Ectodermal cell (in vitro differentiated cells): ENCODE measurements at regions not wholly inside any gene's neighbourhood (a gene's known extent, or its start where the extent isn't known, plus 50 kb on each side); places are given as distances from the start of the nearest gene placed in this dataset.

Source experiments
- H3K27ac ChIP-seq: 2 replicates; pipeline ENCODE4 v1.7.0; 2013; ENCODE audit warnings: mild to moderate bottlenecking, low read depth, low read length; ENCODE audit not compliant: insufficient read depth, poor library complexity, severe bottlenecking
- H3K27me3 ChIP-seq: 2 replicates; pipeline ENCODE4 v1.7.0; 2013; ENCODE audit warnings: mild to moderate bottlenecking, low read length; ENCODE audit not compliant: insufficient read depth, control insufficient read depth, poor library complexity, severe bottlenecking
- H3K36me3 ChIP-seq: one replicate; pipeline ENCODE4 v1.7.0; 2013; ENCODE audit warnings: low read length; ENCODE audit not compliant: control insufficient read depth, insufficient read depth
- H3K4me1 ChIP-seq: one replicate; pipeline ENCODE4 v1.7.0; 2013; ENCODE audit warnings: low read length; ENCODE audit not compliant: control insufficient read depth, insufficient read depth
- H3K4me3 ChIP-seq: 2 replicates; pipeline ENCODE4 v1.7.0; 2013; ENCODE audit warnings: low read depth, low read length, control low read depth; ENCODE audit not compliant: insufficient read depth
- H3K9me3 ChIP-seq: 2 replicates; pipeline ENCODE4 v1.7.0; 2013; ENCODE audit warnings: mild to moderate bottlenecking, low read length, moderate library complexity; ENCODE audit not compliant: control insufficient read depth
- WGBS, 2 experiments: methylation state at CpG; one replicate each; pipeline ENCODE4 v1.1.7; 2013; ENCODE audit warnings: missing lambda C conversion rate in 2 of 2; 5-methylcytosine and 5-hydroxymethylcytosine counted together

DNA sequence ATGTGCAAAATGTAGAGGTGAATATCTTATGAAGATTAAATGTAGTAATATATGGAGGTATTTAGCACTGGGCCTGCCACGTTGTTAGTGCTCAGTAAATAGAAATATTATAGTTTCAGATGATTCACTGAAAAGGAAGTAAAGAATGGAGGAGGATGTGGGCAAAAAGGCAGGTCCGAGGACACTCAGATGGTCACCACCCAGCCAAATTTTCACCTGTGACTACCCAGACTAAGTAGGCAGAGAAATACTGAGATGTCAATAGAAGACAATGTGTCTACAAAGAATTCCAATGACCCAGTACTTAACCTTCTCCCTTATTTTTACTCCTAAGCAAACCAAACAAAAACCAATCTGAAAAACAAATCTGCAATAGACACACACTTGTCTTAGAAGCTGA is 70.3 kb upstream of the ATP10B start:
- Histone ChIP-seq H3K27ac (no peak overlapping the region), H3K27me3 (no peaks in the 10 kb centered on the region), H3K9me3 (no peaks in the 10 kb centered on the region), H3K4me3 (no peak overlapping the region), H3K4me1 (peaks cover 7% of the 10 kb centered on the region), H3K36me3 (no peaks in the 10 kb centered on the region)
- WGBS, 2 experiments = 90 to 98% methylated on average over 2 of the region's 2 CpGs

DNA sequence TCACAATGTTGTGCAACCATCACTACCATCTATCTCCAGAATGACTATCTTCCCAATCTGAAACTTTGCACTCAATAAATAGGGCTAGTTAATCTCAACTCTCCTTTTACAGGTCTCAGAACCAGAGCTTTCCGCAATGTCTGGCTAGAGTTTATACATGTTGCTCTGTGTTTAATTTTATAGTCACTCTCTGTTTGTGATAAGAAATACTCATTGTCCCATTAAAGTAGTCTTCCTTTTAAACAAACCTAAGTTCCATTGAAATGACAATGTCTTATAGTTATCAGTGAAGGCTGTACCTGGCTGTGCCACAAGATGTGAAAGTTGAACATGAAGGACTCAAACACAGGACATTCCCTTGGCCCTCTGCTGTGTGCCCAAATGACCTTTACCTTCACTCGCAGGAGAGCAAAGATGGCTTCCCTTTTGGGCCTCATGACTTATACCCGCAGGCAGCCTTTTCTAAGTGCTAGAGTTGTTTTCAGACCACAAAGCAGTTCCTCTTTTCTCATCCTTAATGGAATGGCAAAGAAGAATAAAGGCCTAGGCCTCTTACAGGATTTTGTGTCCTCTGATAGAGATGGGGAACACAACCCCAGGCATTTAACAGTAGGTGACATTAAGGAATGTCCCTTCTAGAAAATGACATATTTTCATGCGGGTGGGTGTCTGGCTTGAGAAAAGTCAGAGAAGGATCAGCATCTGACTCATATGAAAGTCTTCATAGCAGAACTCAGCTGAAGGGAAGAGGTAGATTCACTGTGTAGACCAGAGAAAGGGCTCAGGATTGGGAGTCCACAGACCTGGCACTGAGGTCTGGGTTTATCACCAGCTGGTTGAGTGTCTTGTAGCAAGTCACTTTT is 69.6 kb upstream of the ATP10B start:
- no peak overlapping the region for H3K27ac ChIP-seq
- no peak overlapping the region for H3K4me3 ChIP-seq
- WGBS, 2 experiments = 92 to 94% methylated on average over 4 of the region's 4 CpGs
- H3K27me3 ChIP-seq = no peaks in the 10 kb centered on the region
- no peaks in the 10 kb centered on the region for H3K36me3 ChIP-seq
- H3K4me1 ChIP-seq = peaks cover 4% of the 10 kb centered on the region
- H3K9me3 ChIP-seq = no peaks in the 10 kb centered on the region

DNA sequence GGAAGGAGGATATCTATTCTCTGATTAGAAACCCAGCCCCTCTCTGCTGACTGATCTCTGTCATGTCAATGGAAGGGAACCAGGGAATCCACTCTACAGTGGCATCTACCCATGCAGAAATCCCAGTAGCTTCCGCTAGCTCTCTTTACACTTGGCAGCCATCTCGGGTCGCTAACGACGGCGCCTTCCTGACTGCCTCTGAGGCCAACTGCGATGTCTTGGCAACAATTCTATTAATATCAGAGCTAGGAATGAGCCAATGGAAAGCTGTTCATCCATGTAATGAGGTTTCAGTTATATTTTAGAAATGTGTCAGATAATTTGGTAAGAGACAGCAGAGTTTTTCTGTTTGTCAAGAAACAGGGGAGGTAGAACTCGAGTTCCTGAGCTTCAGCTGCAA is 67.6 kb upstream of the ATP10B start:
- H3K27ac ChIP-seq = no peak overlapping the region

DNA sequence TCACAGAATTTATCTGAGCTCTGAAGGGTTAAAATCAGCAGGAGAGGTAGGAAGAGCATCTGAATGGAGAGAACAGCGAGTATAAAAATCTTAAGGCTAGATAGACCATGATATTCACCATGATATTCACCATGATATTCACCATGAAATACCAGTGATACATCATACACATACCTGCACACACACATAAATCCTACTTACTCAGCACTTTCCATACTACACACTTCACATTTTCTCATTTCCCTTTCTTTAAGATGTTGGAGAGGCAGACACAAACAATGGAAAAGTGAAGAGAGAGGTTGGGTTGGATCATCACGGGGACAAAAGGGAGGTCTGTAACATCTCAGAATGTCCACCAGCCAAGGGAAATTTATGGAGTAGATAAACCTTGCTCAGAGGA is 66.4 kb upstream of the ATP10B start:
- peaks cover under 1% of the 10 kb centered on the region for H3K4me1 ChIP-seq
- 88 to 91% methylated on average over 2 of the region's 2 CpGs for WGBS, 2 experiments
- H3K4me3 ChIP-seq = no peak overlapping the region
- no peaks in the 10 kb centered on the region for H3K36me3 ChIP-seq
- H3K27ac ChIP-seq = no peak overlapping the region
- H3K27me3 ChIP-seq = no peaks in the 10 kb centered on the region
- H3K9me3 ChIP-seq = no peaks in the 10 kb centered on the region

More for the DNA sequence above, 67.6 kb upstream of the ATP10B start:
- Histone ChIP-seq H3K36me3 (no peaks in the 10 kb centered on the region), H3K27me3 (no peaks in the 10 kb centered on the region), H3K4me1 (peaks cover 4% of the 10 kb centered on the region), H3K4me3 (no peak overlapping the region), H3K9me3 (no peaks in the 10 kb centered on the region)
- 91 to 96% methylated on average over 8 of the region's 8 CpGs for WGBS, 2 experiments

DNA sequence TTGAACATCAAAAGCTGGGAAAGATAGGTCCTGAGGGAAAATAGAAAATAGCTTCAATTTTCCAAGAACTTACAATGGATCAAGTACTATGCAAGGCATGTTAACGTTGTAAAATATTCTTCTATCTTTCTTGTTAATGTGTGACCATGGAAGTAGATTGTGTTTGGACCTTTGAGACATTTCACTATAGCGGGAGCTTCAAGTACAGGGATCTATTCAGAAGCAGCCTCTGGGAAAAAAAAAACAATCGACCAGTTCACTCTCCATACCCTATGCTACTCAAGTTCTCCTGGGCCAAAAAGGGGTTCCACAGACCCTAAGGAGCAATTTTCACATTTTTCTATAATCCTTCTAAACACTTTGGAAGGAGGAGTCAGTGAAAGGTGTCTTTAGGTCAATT is 54.1 kb upstream of the ATP10B start:
- H3K4me3 ChIP-seq = no peak overlapping the region
- H3K9me3 ChIP-seq = no peaks in the 10 kb centered on the region
- H3K27ac ChIP-seq = no peak overlapping the region
- no peaks in the 10 kb centered on the region for H3K36me3 ChIP-seq
- WGBS, 2 experiments = 86 to 95% methylated on average over 3 of the region's 3 CpGs
- H3K4me1 ChIP-seq = no peaks in the 10 kb centered on the region
- H3K27me3 ChIP-seq = no peaks in the 10 kb centered on the region

DNA sequence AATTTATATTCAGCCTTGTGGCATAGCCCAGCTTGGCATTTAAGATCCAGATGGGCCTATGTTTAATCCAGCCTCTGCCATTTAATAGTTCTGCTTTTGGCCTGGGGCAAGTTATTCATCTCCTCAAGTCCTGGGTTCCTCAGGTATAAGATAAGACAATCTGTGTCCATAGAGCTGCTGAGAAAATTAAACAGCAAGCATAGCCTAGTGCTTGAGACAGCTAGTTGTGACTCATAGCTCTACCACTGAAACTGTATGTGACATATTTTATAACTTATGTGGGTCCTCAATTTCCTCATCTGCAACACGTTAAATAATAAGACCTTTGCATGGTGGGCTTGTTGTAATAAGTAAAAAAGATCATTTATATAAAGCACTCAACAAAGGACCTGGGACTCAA is 53.3 kb upstream of the ATP10B start:
- H3K9me3 ChIP-seq = no peaks in the 10 kb centered on the region
- no peaks in the 10 kb centered on the region for H3K4me1 ChIP-seq
- no CpG with 5 or more reads among the region's 1 CpG for WGBS, 2 experiments
- no peak overlapping the region for H3K27ac ChIP-seq
- H3K27me3 ChIP-seq = no peaks in the 10 kb centered on the region
- no peaks in the 10 kb centered on the region for H3K36me3 ChIP-seq
- no peak overlapping the region for H3K4me3 ChIP-seq

DNA sequence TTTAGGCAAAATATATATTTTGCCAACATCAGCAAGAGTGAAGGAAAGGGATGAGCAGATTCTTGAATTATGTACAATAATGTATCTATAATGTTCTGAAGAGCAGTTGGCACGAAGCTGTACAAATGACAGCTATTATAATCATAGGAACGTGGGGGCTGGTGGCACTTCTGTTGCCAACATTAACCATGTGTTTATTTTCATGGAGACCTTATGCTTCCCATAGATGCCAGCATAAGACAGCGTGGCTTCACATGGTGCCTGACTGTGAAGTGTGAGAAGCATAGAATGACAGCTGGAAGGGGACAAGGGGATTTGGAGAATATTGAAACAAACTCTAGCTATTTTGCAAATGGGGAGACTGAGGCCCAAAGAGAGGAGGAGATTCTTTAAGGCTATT is 52.6 kb upstream of the ATP10B start:
- no peaks in the 10 kb centered on the region for H3K36me3 ChIP-seq
- no peaks in the 10 kb centered on the region for H3K27me3 ChIP-seq
- WGBS, 2 experiments = 82 to 89% methylated on average over 3 of the region's 3 CpGs
- H3K4me1 ChIP-seq = no peaks in the 10 kb centered on the region
- H3K9me3 ChIP-seq = no peaks in the 10 kb centered on the region
- no peak overlapping the region for H3K4me3 ChIP-seq
- no peak overlapping the region for H3K27ac ChIP-seq

DNA sequence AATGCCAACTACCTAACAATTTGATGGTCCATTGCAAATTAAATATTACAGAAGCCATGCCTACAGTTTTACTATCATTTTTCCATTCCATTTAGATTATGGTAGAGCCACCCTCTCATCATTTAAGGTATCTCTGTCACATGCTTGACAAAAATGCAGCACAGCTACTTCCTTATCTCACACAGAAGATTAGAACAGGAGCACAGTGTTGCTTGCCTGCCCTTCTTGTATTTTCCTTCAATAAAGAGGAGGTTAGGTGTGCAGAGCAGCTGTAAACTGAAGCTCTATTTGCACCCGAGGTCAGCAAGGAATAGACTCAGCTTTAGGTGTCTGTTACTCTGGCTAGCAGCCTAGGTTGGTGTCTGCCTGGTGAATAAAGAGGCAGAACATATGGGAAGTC is 51.5 kb upstream of the ATP10B start:
- Histone ChIP-seq H3K27me3 (no peaks in the 10 kb centered on the region), H3K27ac (no peak overlapping the region), H3K9me3 (no peaks in the 10 kb centered on the region), H3K4me3 (no peak overlapping the region), H3K36me3 (no peaks in the 10 kb centered on the region), H3K4me1 (no peaks in the 10 kb centered on the region)
- WGBS, 2 experiments = 83% methylated on average over 1 of the region's 1 CpG

DNA sequence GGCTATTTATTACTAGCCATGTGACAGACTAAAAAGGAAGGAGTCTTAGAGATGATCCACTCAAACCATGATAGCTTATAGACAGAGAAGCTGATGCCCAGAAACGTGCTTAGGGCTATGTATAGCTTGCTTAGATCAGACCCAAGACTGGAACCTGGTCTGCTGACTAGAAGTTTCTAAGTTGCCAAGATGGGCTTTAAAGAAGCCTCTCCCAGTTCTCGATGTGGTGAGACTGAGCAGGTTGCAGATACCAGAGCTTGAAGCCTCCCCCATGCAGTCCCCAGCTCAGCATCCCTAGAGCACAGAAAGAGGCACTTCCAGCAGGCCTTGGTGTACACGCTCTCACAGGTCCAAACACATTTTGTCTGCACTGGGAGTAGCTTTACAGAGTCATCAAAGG is 51.1 kb upstream of the ATP10B start:
- H3K27ac ChIP-seq = no peak overlapping the region
- 91% methylated on average over 3 of the region's 3 CpGs for WGBS, 2 experiments

More for the DNA sequence above, 51.1 kb upstream of the ATP10B start:
- Histone ChIP-seq H3K4me3 (no peak overlapping the region), H3K27me3 (no peaks in the 10 kb centered on the region), H3K36me3 (no peaks in the 10 kb centered on the region), H3K9me3 (no peaks in the 10 kb centered on the region), H3K4me1 (no peaks in the 10 kb centered on the region)
